ENCODE measurements at regions not wholly inside any gene's neighbourhood (a gene's known extent, or its start where the extent isn't known, plus 50 kb on each side); places are given as distances from the start of the nearest gene placed in this dataset.

DNA sequence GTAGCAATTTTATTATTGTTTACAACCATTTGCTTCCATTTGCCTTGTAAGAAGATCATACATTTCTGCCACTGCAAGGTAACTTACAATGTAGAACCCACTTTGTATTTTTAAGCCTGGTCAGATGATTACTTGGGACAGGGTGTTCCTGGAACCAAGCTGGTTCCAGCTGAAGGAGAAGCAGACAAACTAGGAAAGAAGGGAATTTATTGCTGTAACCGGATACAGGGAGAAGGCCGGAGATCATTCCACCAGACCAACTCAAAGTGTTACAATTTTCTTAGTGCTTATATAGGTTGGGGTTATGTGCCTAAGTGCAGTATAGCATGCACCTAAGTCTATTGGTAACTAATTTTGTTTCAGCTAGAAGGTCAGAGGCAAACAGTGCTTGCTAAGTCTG is 104.4 kb downstream of the MANEA start:
- no peak overlapping the region for H3K4me3 ChIP-seq (ENCODE audit: low read depth in 2 of 2, low read length in 2 of 2)
- DNase-seq (ENCODE audit: low read depth, low spot score) (no peak), ATAC-seq (no peak)
- H3K27me3 ChIP-seq (ENCODE audit: control insufficient read depth, insufficient read depth, low read length) = no peaks in the 10 kb centered on the region
- BruUV-seq (replicated peaks) = no TSS peak
- no peaks in the 10 kb centered on the region for H3K9me3 ChIP-seq (ENCODE audit: control insufficient read depth, insufficient read depth, low read depth, low read length)
- in situ Hi-C loops (cut with HindIII; ENCODE audit: low pct_unique_long_range_greater_than_20kb, low sequenced_read_pairs) (no loop called here), intact Hi-C loops (cut with micrococcal nuclease; ENCODE audit: unreplicated experiment) (no loop called here)
- no peaks in the 10 kb centered on the region for H3K36me3 ChIP-seq (ENCODE audit: control insufficient read depth, insufficient read depth, low read length)
- POLR2A ChIA-PET = no interaction called here
- H3K27ac ChIP-seq (ENCODE audit: low read length) = no peak overlapping the region
- TF ChIP-seq TCF7L2 (IDR thresholded peaks at IDR 0.05; ENCODE audit: low read depth, low read length) = no peak
- TF ChIP-seq, protein P1, sequence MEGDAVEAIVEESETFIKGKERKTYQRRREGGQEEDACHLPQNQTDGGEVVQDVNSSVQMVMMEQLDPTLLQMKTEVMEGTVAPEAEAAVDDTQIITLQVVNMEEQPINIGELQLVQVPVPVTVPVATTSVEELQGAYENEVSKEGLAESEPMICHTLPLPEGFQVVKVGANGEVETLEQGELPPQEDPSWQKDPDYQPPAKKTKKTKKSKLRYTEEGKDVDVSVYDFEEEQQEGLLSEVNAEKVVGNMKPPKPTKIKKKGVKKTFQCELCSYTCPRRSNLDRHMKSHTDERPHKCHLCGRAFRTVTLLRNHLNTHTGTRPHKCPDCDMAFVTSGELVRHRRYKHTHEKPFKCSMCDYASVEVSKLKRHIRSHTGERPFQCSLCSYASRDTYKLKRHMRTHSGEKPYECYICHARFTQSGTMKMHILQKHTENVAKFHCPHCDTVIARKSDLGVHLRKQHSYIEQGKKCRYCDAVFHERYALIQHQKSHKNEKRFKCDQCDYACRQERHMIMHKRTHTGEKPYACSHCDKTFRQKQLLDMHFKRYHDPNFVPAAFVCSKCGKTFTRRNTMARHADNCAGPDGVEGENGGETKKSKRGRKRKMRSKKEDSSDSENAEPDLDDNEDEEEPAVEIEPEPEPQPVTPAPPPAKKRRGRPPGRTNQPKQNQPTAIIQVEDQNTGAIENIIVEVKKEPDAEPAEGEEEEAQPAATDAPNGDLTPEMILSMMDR (IDR thresholded peaks at IDR 0.05) = no peak
- TF ChIP-seq POLR2AphosphoS5 (IDR thresholded peaks at IDR 0.05; ENCODE audit: low read depth, low read length) = no peak
- TF ChIP-seq SIN3A (IDR thresholded peaks at IDR 0.05; ENCODE audit: borderline replicate concordance, insufficient read depth, low read depth, low read length) = no peak
- TF ChIP-seq, protein P2, sequence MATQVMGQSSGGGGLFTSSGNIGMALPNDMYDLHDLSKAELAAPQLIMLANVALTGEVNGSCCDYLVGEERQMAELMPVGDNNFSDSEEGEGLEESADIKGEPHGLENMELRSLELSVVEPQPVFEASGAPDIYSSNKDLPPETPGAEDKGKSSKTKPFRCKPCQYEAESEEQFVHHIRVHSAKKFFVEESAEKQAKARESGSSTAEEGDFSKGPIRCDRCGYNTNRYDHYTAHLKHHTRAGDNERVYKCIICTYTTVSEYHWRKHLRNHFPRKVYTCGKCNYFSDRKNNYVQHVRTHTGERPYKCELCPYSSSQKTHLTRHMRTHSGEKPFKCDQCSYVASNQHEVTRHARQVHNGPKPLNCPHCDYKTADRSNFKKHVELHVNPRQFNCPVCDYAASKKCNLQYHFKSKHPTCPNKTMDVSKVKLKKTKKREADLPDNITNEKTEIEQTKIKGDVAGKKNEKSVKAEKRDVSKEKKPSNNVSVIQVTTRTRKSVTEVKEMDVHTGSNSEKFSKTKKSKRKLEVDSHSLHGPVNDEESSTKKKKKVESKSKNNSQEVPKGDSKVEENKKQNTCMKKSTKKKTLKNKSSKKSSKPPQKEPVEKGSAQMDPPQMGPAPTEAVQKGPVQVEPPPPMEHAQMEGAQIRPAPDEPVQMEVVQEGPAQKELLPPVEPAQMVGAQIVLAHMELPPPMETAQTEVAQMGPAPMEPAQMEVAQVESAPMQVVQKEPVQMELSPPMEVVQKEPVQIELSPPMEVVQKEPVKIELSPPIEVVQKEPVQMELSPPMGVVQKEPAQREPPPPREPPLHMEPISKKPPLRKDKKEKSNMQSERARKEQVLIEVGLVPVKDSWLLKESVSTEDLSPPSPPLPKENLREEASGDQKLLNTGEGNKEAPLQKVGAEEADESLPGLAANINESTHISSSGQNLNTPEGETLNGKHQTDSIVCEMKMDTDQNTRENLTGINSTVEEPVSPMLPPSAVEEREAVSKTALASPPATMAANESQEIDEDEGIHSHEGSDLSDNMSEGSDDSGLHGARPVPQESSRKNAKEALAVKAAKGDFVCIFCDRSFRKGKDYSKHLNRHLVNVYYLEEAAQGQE (IDR thresholded peaks at IDR 0.05; ENCODE audit: insufficient read depth in 1 of 2, low read depth in 2 of 2, low read length in 1 of 2) = no peak
- CTCF ChIA-PET = no interaction called here
- H3K4me1 ChIP-seq (ENCODE audit: control insufficient read depth, insufficient read depth, low read length) = no peaks in the 10 kb centered on the region

DNA sequence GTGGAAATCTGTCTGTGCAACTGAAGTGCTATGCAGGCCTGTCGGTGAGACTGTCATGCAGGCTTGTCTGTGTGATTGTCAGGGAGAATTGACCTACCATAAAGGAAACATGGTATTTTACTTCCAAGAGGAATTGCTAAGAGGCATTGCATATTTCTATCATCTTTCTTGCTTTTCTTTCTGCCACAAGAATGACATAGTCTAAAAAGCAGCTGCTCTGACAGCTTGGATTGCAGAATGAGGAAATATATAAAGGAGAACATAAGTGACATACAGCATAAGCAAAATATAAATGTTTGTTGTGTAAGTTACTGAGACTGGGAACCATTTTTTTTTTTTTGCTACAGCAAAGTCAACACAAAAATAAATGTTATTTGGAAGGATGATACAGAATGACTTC is 105.1 kb downstream of the MANEA start:
- H3K27me3 ChIP-seq (ENCODE audit: control insufficient read depth, insufficient read depth, low read length) = no peaks in the 10 kb centered on the region
- CTCF ChIA-PET = no interaction called here
- TF ChIP-seq POLR2AphosphoS5 (IDR thresholded peaks at IDR 0.05; ENCODE audit: low read depth, low read length) = no peak
- TF ChIP-seq, protein P2 (IDR thresholded peaks at IDR 0.05; ENCODE audit: insufficient read depth in 1 of 2, low read depth in 2 of 2, low read length in 1 of 2) = no peak
- TF ChIP-seq SIN3A (IDR thresholded peaks at IDR 0.05; ENCODE audit: borderline replicate concordance, insufficient read depth, low read depth, low read length) = no peak
- TF ChIP-seq TCF7L2 (IDR thresholded peaks at IDR 0.05; ENCODE audit: low read depth, low read length) = no peak
- TF ChIP-seq, protein P1 (IDR thresholded peaks at IDR 0.05) = no peak

More for the DNA sequence above, 105.1 kb downstream of the MANEA start:
- in situ Hi-C loops (cut with HindIII; ENCODE audit: low pct_unique_long_range_greater_than_20kb, low sequenced_read_pairs) (no loop called here), intact Hi-C loops (cut with micrococcal nuclease; ENCODE audit: unreplicated experiment) (no loop called here)
- ATAC-seq (no peak), DNase-seq (ENCODE audit: low read depth, low spot score) (no peak)
- POLR2A ChIA-PET = no interaction called here
- no peak overlapping the region for H3K4me3 ChIP-seq (ENCODE audit: low read depth in 2 of 2, low read length in 2 of 2)
- no TSS peak for BruUV-seq (replicated peaks)
- no peaks in the 10 kb centered on the region for H3K4me1 ChIP-seq (ENCODE audit: control insufficient read depth, insufficient read depth, low read length)
- no peaks in the 10 kb centered on the region for H3K36me3 ChIP-seq (ENCODE audit: control insufficient read depth, insufficient read depth, low read length)
- H3K9me3 ChIP-seq (ENCODE audit: control insufficient read depth, insufficient read depth, low read depth, low read length) = no peaks in the 10 kb centered on the region
- H3K27ac ChIP-seq (ENCODE audit: low read length) = no peak overlapping the region

Measured in Panc1 (cell line).